CD4-positive, alpha-beta T cell (primary cell): ENCODE measurements at regions not wholly inside any gene's neighbourhood (a gene's known extent, or its start where the extent isn't known, plus 50 kb on each side); places are given as distances from the start of the nearest gene placed in this dataset.

Experiments used
- ATAC-seq: fragments of 200-7000 bp; cut with Tn5 transposase; one replicate; pipeline ENCODE4 v1.10.0; 2022; ENCODE audit warnings: mild to moderate bottlenecking; ENCODE audit not compliant: poor library complexity
- CTCF ChIA-PET: fragments of 350-600 bp; sonication (Branson Sonifier 250); formaldehyde crosslinking; loops from one replicate; lab custom pipeline; 2021; ENCODE audit warnings: antibody characterized with exemption, inconsistent platforms; lab: Charles Lee
- POLR2A ChIA-PET: fragments of 350-600 bp; sonication (Branson Sonifier 250); formaldehyde crosslinking; loops from one replicate; lab custom pipeline; 2021; ENCODE audit warnings: antibody characterized with exemption, inconsistent platforms; lab: Charles Lee
- DNase-seq, 14 experiments: peaks; one replicate each; pipeline ENCODE4 v3.0.0-alpha.2; 2013 to 2020; ENCODE audit warnings: mixed read lengths in 2 of 14
- H3K27ac ChIP-seq, 2 donors: one replicate each; pipeline versions ENCODE4 v1.5.1 to v1.7.0; 2013; ENCODE audit warnings: low read length in 2 of 2, low read depth in 1 of 2, mild to moderate bottlenecking in 1 of 2
- H3K27me3 ChIP-seq, 2 experiments: 1 replicate in 1 of 2; 2 replicates in 1 of 2; pipeline versions ENCODE4 v1.6.1 to v1.7.0; 2013; ENCODE audit warnings: low read length in 2 of 2, control low read depth in 1 of 2, mild to moderate bottlenecking in 1 of 2, moderate library complexity in 1 of 2; ENCODE audit not compliant: insufficient read depth in 2 of 2, control insufficient read depth in 1 of 2
- H3K36me3 ChIP-seq: one replicate; pipeline ENCODE4 v1.6.1; 2013; ENCODE audit warnings: low read length, control low read depth; ENCODE audit not compliant: insufficient read depth
- H3K4me1 ChIP-seq: one replicate; pipeline ENCODE4 v1.6.1; 2013; ENCODE audit warnings: low read length, control low read depth; ENCODE audit not compliant: insufficient read depth
- H3K4me3 ChIP-seq: one replicate; pipeline ENCODE4 v1.5.1; 2013; ENCODE audit warnings: mild to moderate bottlenecking, low read length, moderate library complexity
- H3K9me3 ChIP-seq, 2 experiments: 1 replicate in 1 of 2; 2 replicates in 1 of 2; pipeline versions ENCODE4 v1.6.1 to v1.7.0; 2013; ENCODE audit warnings: low read length in 2 of 2, mild to moderate bottlenecking in 2 of 2, control low read depth in 1 of 2, moderate library complexity in 1 of 2; ENCODE audit not compliant: control insufficient read depth in 1 of 2, insufficient read depth in 1 of 2
- H3K27ac Mint-ChIP-seq: one replicate; pipeline ENCODE4 v1.8.0; 2020; ENCODE audit warnings: mixed read lengths
- H3K27me3 Mint-ChIP-seq: one replicate; pipeline ENCODE4 v1.8.0; 2021; ENCODE audit warnings: mixed read lengths
- H3K36me3 Mint-ChIP-seq: one replicate; pipeline ENCODE4 v1.8.0; 2021; ENCODE audit warnings: low read depth, mixed read lengths
- H3K4me1 Mint-ChIP-seq: one replicate; pipeline ENCODE4 v1.8.0; 2021; ENCODE audit warnings: low read depth, mixed read lengths
- H3K4me3 Mint-ChIP-seq: one replicate; pipeline ENCODE4 v1.8.0; 2020; ENCODE audit warnings: mild to moderate bottlenecking, mixed read lengths
- H3K9me3 Mint-ChIP-seq: one replicate; pipeline ENCODE4 v1.8.0; 2020; ENCODE audit warnings: mixed read lengths
- intact Hi-C, 2 experiments: fragments of 100-400 bp; cut with DNase I in 1 of 2; cut with micrococcal nuclease in 1 of 2; formaldehyde crosslinking; loops; one replicate each; pipeline versions ENCODE4 v1.15.1 to v1.9.0; 2023 to 2025; cut with DNase I, micrococcal nuclease
- TF ChIP-seq, protein P1 (sequence below): fragments of 200-600 bp; IDR thresholded peaks from one replicate; pipeline ENCODE4 v1.8.0; 2022; ENCODE audit warnings: antibody characterized with exemption, mild to moderate bottlenecking

DNA sequence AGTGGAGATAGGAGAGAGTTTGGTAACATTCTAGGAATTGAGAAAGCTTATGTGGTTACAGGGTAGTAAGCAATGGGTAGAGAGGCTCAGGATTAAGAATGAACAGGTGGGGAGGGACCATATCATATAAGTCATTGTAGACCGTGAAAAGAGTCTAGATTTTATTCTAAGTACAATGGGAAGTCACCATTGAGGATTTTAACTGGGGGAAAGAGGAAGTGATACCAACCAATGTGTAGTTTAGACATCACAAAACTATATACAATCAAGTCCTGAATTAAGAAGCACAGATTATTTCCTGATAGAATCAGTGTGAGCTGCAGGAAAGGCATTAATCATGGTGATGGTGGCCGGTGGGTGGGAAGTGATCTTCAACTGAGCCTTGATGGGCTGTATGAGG, 178.3 kb upstream of the ZIC3 start:
- ChIA-PET POLR2A (no interaction called here), CTCF (no interaction called here)
- Histone ChIP-seq H3K4me3 (no peak overlapping the region), H3K27me3 (no peaks in the 10 kb centered on the region), H3K4me1 (no peaks in the 10 kb centered on the region), H3K36me3 (no peaks in the 10 kb centered on the region), H3K27ac (no peak overlapping the region), H3K9me3 (no peaks in the 10 kb centered on the region)
- no peak overlapping the region for H3K27ac Mint-ChIP-seq
- intact Hi-C loops = no loop called here
- TF ChIP-seq, protein P1, sequence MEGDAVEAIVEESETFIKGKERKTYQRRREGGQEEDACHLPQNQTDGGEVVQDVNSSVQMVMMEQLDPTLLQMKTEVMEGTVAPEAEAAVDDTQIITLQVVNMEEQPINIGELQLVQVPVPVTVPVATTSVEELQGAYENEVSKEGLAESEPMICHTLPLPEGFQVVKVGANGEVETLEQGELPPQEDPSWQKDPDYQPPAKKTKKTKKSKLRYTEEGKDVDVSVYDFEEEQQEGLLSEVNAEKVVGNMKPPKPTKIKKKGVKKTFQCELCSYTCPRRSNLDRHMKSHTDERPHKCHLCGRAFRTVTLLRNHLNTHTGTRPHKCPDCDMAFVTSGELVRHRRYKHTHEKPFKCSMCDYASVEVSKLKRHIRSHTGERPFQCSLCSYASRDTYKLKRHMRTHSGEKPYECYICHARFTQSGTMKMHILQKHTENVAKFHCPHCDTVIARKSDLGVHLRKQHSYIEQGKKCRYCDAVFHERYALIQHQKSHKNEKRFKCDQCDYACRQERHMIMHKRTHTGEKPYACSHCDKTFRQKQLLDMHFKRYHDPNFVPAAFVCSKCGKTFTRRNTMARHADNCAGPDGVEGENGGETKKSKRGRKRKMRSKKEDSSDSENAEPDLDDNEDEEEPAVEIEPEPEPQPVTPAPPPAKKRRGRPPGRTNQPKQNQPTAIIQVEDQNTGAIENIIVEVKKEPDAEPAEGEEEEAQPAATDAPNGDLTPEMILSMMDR = no peak
- DNase-seq = no peak
- ATAC-seq = no peak
- peaks cover 12% of the 10 kb centered on the region for H3K27me3 Mint-ChIP-seq
- no peak overlapping the region for H3K4me3 Mint-ChIP-seq
- no peaks in the 10 kb centered on the region for H3K4me1 Mint-ChIP-seq
- H3K9me3 Mint-ChIP-seq = no peaks in the 10 kb centered on the region
- H3K36me3 Mint-ChIP-seq = no peaks in the 10 kb centered on the region

GRCh38 chrX:137366018-137366633, 199.8 kb upstream of the ZIC3 start:
- H3K4me3 ChIP-seq = no peak overlapping the region
- Mint-ChIP-seq H3K9me3 (no peaks in the 10 kb centered on the region), H3K4me3 (no peak overlapping the region), H3K27me3 (no peaks in the 10 kb centered on the region), H3K36me3 (no peaks in the 10 kb centered on the region), H3K4me1 (no peaks in the 10 kb centered on the region), H3K27ac (no peak overlapping the region)
- DNase-seq (no peak), ATAC-seq (no peak)
- H3K4me1 ChIP-seq = no peaks in the 10 kb centered on the region
- CTCF ChIA-PET = no interaction called here
- no peaks in the 10 kb centered on the region for H3K36me3 ChIP-seq
- H3K9me3 ChIP-seq = no peaks in the 10 kb centered on the region
- no peaks in the 10 kb centered on the region for H3K27me3 ChIP-seq
- TF ChIP-seq, protein P1 = no peak
- intact Hi-C loops = no loop called here
- POLR2A ChIA-PET = no interaction called here
- H3K27ac ChIP-seq = no peak overlapping the region

DNA sequence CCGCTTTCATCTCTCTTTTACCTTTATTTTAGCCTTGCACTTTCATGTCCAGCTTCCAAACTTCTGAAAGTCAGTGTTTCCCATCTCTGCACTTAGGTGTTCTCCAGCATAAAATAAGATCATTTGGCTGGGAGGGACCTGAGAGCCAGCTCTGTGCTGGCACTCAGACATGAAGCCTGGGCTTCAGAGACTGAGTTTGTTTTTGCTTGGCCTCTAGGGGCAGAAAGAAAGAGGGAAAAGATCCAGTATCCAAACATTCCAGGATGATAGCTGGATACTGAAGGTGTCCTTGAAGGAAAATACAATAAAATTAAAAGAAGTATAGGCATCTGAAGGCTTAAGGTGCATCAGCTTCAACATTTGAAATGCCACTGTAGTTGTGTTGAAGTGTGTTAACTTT, 202.4 kb upstream of the ZIC3 start:
- Histone ChIP-seq H3K27me3 (no peaks in the 10 kb centered on the region), H3K4me3 (no peak overlapping the region), H3K27ac (no peak overlapping the region), H3K9me3 (no peaks in the 10 kb centered on the region), H3K4me1 (no peaks in the 10 kb centered on the region), H3K36me3 (no peaks in the 10 kb centered on the region)
- ChIA-PET POLR2A (no interaction called here), CTCF (no interaction called here)
- DNase-seq (no peak), ATAC-seq (no peak)
- intact Hi-C loops = no loop called here
- Mint-ChIP-seq H3K36me3 (no peaks in the 10 kb centered on the region), H3K4me3 (no peak overlapping the region), H3K27ac (no peak overlapping the region), H3K27me3 (no peaks in the 10 kb centered on the region), H3K4me1 (no peaks in the 10 kb centered on the region), H3K9me3 (no peaks in the 10 kb centered on the region)
- TF ChIP-seq, protein P1 = no peak
